Esophagus squamous epithelium (tissue), 4 donors: ENCODE measurements at regions not wholly inside any gene's neighbourhood (a gene's known extent, or its start where the extent isn't known, plus 50 kb on each side); places are given as distances from the start of the nearest gene placed in this dataset.

Experiments
- CTCF ChIP-seq, 6 experiments: fragments of 450-650 bp in 4 of 6; fragments of 200-600 bp in 2 of 6; sonication (generic) in 2 of 6; IDR thresholded peaks; one replicate each; pipeline ENCODE4 v1.5.1; 2016 to 2019; ENCODE audit warnings: antibody characterized with exemption in 6 of 6, mild to moderate bottlenecking in 4 of 6, moderate library complexity in 4 of 6
- POLR2A ChIP-seq, 4 donors: fragments of 450-650 bp; IDR thresholded peaks; one replicate each; pipeline ENCODE4 v1.6.1; 2017; ENCODE audit warnings: antibody characterized with exemption in 4 of 4, mild to moderate bottlenecking in 4 of 4, moderate library complexity in 3 of 4

- TF ChIP-seq POLR2A (IDR thresholded peaks at IDR 0.05): no peak
- TF ChIP-seq CTCF (IDR thresholded peaks at IDR 0.05): no peak
Observed at GRCh38 chr16:87227296-87227951, 89.8 kb downstream of the C16orf95 start.
